Panc1 (cell line): ENCODE measurements at regions not wholly inside any gene's neighbourhood (a gene's known extent, or its start where the extent isn't known, plus 50 kb on each side); places are given as distances from the start of the nearest gene placed in this dataset.

Experiments
- ATAC-seq: fragments of 200-7000 bp; cut with Tn5 transposase; 2 replicates; pipeline ENCODE4 v1.9.1; 2020; ENCODE audit warnings: mild to moderate bottlenecking, moderate library complexity
- BruUV-seq: library from RNA; stranded (reverse); fragments of 400-500 nt; replicated peaks from 2 replicates; lab custom pipeline; 2021; lab: Mats Ljungman, UMichigan
- CTCF ChIA-PET: fragments of 300-600 bp; sonication (Branson Sonifier 250); formaldehyde crosslinking; loops from one replicate; lab custom pipeline; 2022; ENCODE audit warnings: antibody characterized with exemption; lab: Charles Lee
- POLR2A ChIA-PET: fragments of 300-600 bp; sonication (Branson Sonifier 250); formaldehyde crosslinking; loops from one replicate; lab custom pipeline; 2022; ENCODE audit warnings: antibody characterized with exemption; lab: Charles Lee
- DNase-seq: peaks from one replicate; pipeline ENCODE4 v3.0.0-alpha.2; 2010; ENCODE audit warnings: low read depth, low spot score
- H3K27ac ChIP-seq: 2 replicates; pipeline ENCODE4 v1.5.1; 2011; ENCODE audit warnings: mild to moderate bottlenecking, low read length, inconsistent platforms
- H3K27me3 ChIP-seq: fragments of 200-500 bp; sonication (Bioruptor generic); 2 replicates; pipeline ENCODE4 v1.6.0; 2014; ENCODE audit warnings: low read length, inconsistent platforms; ENCODE audit not compliant: control insufficient read depth, insufficient read depth
- H3K36me3 ChIP-seq: fragments of 200-500 bp; sonication (Bioruptor generic); 2 replicates; pipeline ENCODE4 v1.5.1; 2014; ENCODE audit warnings: inconsistent platforms, mild to moderate bottlenecking, low read length, moderate library complexity; ENCODE audit not compliant: control insufficient read depth, insufficient read depth
- H3K4me1 ChIP-seq: 2 replicates; pipeline ENCODE4 v1.5.1; 2011; ENCODE audit warnings: inconsistent platforms, mild to moderate bottlenecking, low read length, moderate library complexity; ENCODE audit not compliant: control insufficient read depth, insufficient read depth
- H3K4me3 ChIP-seq, 2 experiments: 2 replicates each; pipeline ENCODE4 v1.5.1; 2011 to 2012; ENCODE audit warnings: low read depth in 2 of 2, low read length in 2 of 2, mild to moderate bottlenecking in 2 of 2, inconsistent platforms in 1 of 2, moderate library complexity in 1 of 2
- H3K9me3 ChIP-seq: fragments of 200-500 bp; sonication (Bioruptor generic); 2 replicates; pipeline ENCODE4 v1.5.1; 2014; ENCODE audit warnings: low read depth, mild to moderate bottlenecking, inconsistent platforms, low read length, moderate library complexity; ENCODE audit not compliant: control insufficient read depth, insufficient read depth
- POLR2AphosphoS5 ChIP-seq: IDR thresholded peaks from 2 replicates; pipeline ENCODE4 v1.6.1; 2012; ENCODE audit warnings: mild to moderate bottlenecking, low read depth, low read length, moderate library complexity
- SIN3A ChIP-seq: IDR thresholded peaks from 2 replicates; pipeline ENCODE4 v1.6.1; 2012; ENCODE audit warnings: low read depth, mild to moderate bottlenecking, low read length, moderate library complexity, borderline replicate concordance; ENCODE audit not compliant: insufficient read depth
- TCF7L2 ChIP-seq: IDR thresholded peaks from 2 replicates; pipeline ENCODE4 v1.6.1; 2011; ENCODE audit warnings: mild to moderate bottlenecking, low read depth, low read length, inconsistent platforms
- in situ Hi-C: cut with HindIII; loops from 2 replicates; pipeline ENCODE4 v1.10.0; 2016; ENCODE audit warnings: low sequenced_read_pairs, low pct_unique_long_range_greater_than_20kb
- intact Hi-C: fragments of 100-400 bp; cut with micrococcal nuclease; formaldehyde crosslinking; loops from one replicate; pipeline ENCODE4 v1.10.0; 2022; ENCODE audit not compliant: unreplicated experiment
- TF ChIP-seq, protein P1 (sequence below), 2 experiments: IDR thresholded peaks; 2 replicates each; pipeline ENCODE4 v1.6.1; 2011 to 2012; ENCODE audit warnings: low read depth in 2 of 2, control low read depth in 1 of 2, low read length in 1 of 2, mild to moderate bottlenecking in 1 of 2, moderate library complexity in 1 of 2; ENCODE audit not compliant: insufficient read depth in 1 of 2
- TF ChIP-seq, protein P2 (sequence below): fragments of 450-650 bp; IDR thresholded peaks from 2 replicates; pipeline ENCODE4 v1.5.1; 2017; ENCODE audit warnings: mild to moderate bottlenecking

DNA sequence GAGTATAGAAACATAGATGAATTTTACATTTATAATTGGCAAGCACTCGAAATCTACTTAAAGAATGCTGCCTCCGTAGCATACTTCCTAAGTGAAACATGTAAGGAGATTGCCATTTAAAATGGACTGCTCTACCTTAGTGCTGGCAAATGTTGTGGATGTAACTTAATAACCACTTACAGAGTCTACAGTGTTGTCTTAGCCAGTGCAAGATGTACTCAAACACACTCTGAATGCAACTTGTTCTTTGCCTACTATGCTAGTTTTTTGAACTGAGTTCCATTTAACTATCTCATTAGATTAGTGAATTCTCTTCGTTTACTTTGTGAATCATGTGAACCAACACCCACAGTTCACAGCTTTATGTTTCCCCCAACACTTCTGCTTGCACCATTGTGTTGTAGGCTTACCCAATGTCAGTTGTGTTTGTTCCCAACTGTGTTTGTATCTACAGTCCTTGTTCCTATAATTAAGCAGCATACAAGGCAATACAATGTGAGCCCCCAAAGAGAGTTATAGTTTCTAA is 345.5 kb upstream of the LYPLAL1 start:
- no peaks in the 10 kb centered on the region for H3K9me3 ChIP-seq
- intact Hi-C loops (no loop called here), in situ Hi-C loops (no loop called here)
- no peak overlapping the region for H3K27ac ChIP-seq
- H3K27me3 ChIP-seq = no peaks in the 10 kb centered on the region
- no peaks in the 10 kb centered on the region for H3K4me1 ChIP-seq
- no peak overlapping the region for H3K4me3 ChIP-seq
- BruUV-seq = no TSS peak
- no peak for TF ChIP-seq TCF7L2
- TF ChIP-seq, protein P1, sequence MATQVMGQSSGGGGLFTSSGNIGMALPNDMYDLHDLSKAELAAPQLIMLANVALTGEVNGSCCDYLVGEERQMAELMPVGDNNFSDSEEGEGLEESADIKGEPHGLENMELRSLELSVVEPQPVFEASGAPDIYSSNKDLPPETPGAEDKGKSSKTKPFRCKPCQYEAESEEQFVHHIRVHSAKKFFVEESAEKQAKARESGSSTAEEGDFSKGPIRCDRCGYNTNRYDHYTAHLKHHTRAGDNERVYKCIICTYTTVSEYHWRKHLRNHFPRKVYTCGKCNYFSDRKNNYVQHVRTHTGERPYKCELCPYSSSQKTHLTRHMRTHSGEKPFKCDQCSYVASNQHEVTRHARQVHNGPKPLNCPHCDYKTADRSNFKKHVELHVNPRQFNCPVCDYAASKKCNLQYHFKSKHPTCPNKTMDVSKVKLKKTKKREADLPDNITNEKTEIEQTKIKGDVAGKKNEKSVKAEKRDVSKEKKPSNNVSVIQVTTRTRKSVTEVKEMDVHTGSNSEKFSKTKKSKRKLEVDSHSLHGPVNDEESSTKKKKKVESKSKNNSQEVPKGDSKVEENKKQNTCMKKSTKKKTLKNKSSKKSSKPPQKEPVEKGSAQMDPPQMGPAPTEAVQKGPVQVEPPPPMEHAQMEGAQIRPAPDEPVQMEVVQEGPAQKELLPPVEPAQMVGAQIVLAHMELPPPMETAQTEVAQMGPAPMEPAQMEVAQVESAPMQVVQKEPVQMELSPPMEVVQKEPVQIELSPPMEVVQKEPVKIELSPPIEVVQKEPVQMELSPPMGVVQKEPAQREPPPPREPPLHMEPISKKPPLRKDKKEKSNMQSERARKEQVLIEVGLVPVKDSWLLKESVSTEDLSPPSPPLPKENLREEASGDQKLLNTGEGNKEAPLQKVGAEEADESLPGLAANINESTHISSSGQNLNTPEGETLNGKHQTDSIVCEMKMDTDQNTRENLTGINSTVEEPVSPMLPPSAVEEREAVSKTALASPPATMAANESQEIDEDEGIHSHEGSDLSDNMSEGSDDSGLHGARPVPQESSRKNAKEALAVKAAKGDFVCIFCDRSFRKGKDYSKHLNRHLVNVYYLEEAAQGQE (IDR thresholded peaks at IDR 0.05; ENCODE audit: insufficient read depth in 1 of 2, low read depth in 2 of 2, low read length in 1 of 2) = no peak
- TF ChIP-seq, protein P2, sequence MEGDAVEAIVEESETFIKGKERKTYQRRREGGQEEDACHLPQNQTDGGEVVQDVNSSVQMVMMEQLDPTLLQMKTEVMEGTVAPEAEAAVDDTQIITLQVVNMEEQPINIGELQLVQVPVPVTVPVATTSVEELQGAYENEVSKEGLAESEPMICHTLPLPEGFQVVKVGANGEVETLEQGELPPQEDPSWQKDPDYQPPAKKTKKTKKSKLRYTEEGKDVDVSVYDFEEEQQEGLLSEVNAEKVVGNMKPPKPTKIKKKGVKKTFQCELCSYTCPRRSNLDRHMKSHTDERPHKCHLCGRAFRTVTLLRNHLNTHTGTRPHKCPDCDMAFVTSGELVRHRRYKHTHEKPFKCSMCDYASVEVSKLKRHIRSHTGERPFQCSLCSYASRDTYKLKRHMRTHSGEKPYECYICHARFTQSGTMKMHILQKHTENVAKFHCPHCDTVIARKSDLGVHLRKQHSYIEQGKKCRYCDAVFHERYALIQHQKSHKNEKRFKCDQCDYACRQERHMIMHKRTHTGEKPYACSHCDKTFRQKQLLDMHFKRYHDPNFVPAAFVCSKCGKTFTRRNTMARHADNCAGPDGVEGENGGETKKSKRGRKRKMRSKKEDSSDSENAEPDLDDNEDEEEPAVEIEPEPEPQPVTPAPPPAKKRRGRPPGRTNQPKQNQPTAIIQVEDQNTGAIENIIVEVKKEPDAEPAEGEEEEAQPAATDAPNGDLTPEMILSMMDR = no peak
- TF ChIP-seq POLR2AphosphoS5 = no peak
- no peak for TF ChIP-seq SIN3A
- no peaks in the 10 kb centered on the region for H3K36me3 ChIP-seq
- DNase-seq (no peak), ATAC-seq (no peak)
- POLR2A ChIA-PET = no interaction called here
- CTCF ChIA-PET = no interaction called here

DNA sequence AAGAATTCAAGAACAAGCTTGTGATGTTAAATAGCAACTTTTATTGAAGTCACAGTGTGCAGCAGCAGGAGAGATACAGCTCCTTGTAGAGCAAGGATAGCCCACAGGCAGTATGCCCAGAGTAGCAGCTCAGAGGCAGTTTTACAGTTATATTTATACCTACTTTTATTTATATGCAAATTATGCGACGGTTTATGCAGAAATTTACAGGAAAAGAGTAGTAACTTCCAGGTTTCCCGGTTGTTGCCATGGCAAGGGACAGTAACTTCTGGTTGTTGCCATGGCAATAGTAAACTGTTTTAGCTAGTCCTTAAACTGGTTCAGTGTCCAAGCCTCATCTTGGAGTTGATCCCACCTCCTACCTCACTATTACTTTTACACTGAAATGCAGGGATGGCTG is 344.6 kb upstream of the LYPLAL1 start:
- DNase-seq (no peak), ATAC-seq (no peak)
- intact Hi-C loops (no loop called here), in situ Hi-C loops (no loop called here)
- Histone ChIP-seq H3K27me3 (no peaks in the 10 kb centered on the region), H3K36me3 (no peaks in the 10 kb centered on the region), H3K9me3 (no peaks in the 10 kb centered on the region), H3K4me3 (no peak overlapping the region), H3K4me1 (no peaks in the 10 kb centered on the region), H3K27ac (no peak overlapping the region)
- ChIA-PET POLR2A (no interaction called here), CTCF (no interaction called here)
- no TSS peak for BruUV-seq
- no peak for TF ChIP-seq SIN3A
- TF ChIP-seq, protein P2 = no peak
- TF ChIP-seq, protein P1 (IDR thresholded peaks at IDR 0.05; ENCODE audit: insufficient read depth in 1 of 2, low read depth in 2 of 2, low read length in 1 of 2) = no peak
- no peak for TF ChIP-seq POLR2AphosphoS5
- no peak for TF ChIP-seq TCF7L2
